Neural progenitor cell (in vitro differentiated cells): ENCODE measurements at regions not wholly inside any gene's neighbourhood (a gene's known extent, or its start where the extent isn't known, plus 50 kb on each side); places are given as distances from the start of the nearest gene placed in this dataset.

Experiments used
- CTCF ChIP-seq: fragments of 200-600 bp; sonication (generic); IDR thresholded peaks from 2 replicates; pipeline ENCODE4 v1.5.1; 2017; ENCODE audit warnings: antibody characterized with exemption, mild to moderate bottlenecking
- EZH2 ChIP-seq: fragments of 200-600 bp; sonication (generic); IDR thresholded peaks from 2 replicates; pipeline ENCODE4 v1.6.1; 2017; ENCODE audit warnings: antibody characterized with exemption, mild to moderate bottlenecking, moderate library complexity

DNA sequence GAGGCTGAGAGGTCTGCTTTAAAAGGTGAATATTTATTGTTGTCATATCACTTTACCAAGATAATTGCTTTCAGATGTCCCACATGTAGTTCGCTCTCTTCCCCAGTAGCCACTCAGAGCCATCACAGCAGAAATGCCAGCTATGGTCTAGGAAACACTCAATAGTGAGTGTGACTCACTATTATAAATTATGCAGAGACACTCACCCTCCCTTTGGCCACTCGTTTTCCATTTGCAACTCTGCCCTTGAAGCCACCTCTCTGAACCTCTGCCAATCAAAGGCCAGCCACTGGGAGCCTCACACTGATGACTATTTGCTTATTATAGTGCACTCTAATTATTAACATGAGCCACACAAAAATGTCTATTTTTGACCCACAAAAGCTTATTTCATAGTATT, 328.1 kb upstream of the ATP10A start:
- TF ChIP-seq CTCF (no peak), EZH2 (no peak)
